Ishikawa (cell line): ENCODE measurements at regions not wholly inside any gene's neighbourhood (a gene's known extent, or its start where the extent isn't known, plus 50 kb on each side); places are given as distances from the start of the nearest gene placed in this dataset.

ENCODE experiments used
- CEBPB ChIP-seq: IDR thresholded peaks from 2 replicates; pipeline ENCODE4 v1.6.1; 2012
- CREB1 ChIP-seq: IDR thresholded peaks from 2 replicates; pipeline ENCODE4 v1.6.1; 2012; ENCODE audit warnings: low read depth
- EGR1 ChIP-seq: IDR thresholded peaks from 2 replicates; pipeline ENCODE4 v1.6.1; 2012
- EP300 ChIP-seq: IDR thresholded peaks from 2 replicates; pipeline ENCODE4 v1.6.1; 2012; ENCODE audit warnings: borderline replicate concordance
- FOXM1 ChIP-seq: IDR thresholded peaks from 2 replicates; pipeline ENCODE4 v1.6.1; 2012; ENCODE audit warnings: low read depth, borderline replicate concordance
- NFIC ChIP-seq: IDR thresholded peaks from 2 replicates; pipeline ENCODE4 v1.6.1; 2012
- RAD21 ChIP-seq: IDR thresholded peaks from 2 replicates; pipeline ENCODE4 v1.6.1; 2012; ENCODE audit warnings: low read depth
- REST ChIP-seq: IDR thresholded peaks from 2 replicates; pipeline ENCODE4 v1.6.1; 2012; ENCODE audit warnings: low read depth, mild to moderate bottlenecking
- TAF1 ChIP-seq: IDR thresholded peaks from 2 replicates; pipeline ENCODE4 v1.6.1; 2012; ENCODE audit warnings: low read depth, mild to moderate bottlenecking
- TCF12 ChIP-seq: IDR thresholded peaks from 2 replicates; pipeline ENCODE4 v1.6.1; 2012; ENCODE audit warnings: low read depth
- TEAD4 ChIP-seq: IDR thresholded peaks from 2 replicates; pipeline ENCODE4 v1.6.1; 2012
- YY1 ChIP-seq: IDR thresholded peaks from 2 replicates; pipeline ENCODE4 v1.6.1; 2012; ENCODE audit warnings: low read depth
- ZBTB7A ChIP-seq: IDR thresholded peaks from 2 replicates; pipeline ENCODE4 v1.6.1; 2012; ENCODE audit warnings: low read depth
- TF ChIP-seq, protein P1 (sequence below): IDR thresholded peaks from 2 replicates; pipeline ENCODE4 v1.6.1; 2012
- TF ChIP-seq, protein P2 (sequence below): IDR thresholded peaks from 2 replicates; pipeline ENCODE4 v1.6.1; 2012

DNA sequence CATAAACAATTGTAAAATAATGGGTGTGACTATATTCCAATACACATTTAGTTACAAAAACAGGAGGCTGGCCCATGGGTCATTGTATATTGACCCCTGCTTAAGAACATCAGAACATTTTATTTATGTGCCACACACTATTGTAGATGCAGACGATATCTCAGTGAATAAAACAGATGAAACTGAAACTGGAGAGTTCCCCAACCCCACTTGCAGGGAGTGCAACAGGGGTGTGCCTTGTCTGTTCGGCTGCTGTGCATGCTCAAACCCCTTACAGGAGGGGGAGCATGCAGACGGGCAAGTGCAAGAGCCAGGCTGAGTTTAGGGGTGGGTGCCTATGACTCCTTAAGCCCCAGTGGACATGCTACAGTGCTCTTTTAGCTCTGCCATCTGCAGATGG lies 509.6 kb downstream of the IGSF11 start:
- no peak for TF ChIP-seq EGR1
- TF ChIP-seq, protein P1, sequence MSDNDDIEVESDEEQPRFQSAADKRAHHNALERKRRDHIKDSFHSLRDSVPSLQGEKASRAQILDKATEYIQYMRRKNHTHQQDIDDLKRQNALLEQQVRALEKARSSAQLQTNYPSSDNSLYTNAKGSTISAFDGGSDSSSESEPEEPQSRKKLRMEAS: no peak
- TF ChIP-seq REST: no peak
- TF ChIP-seq CEBPB: no peak
- TF ChIP-seq FOXM1: no peak
- TF ChIP-seq TCF12: no peak
- TF ChIP-seq RAD21: no peak
- no peak for TF ChIP-seq TAF1
- no peak for TF ChIP-seq NFIC
- no peak for TF ChIP-seq EP300
- no peak for TF ChIP-seq TEAD4
- no peak for TF ChIP-seq ZBTB7A
- TF ChIP-seq, protein P2, sequence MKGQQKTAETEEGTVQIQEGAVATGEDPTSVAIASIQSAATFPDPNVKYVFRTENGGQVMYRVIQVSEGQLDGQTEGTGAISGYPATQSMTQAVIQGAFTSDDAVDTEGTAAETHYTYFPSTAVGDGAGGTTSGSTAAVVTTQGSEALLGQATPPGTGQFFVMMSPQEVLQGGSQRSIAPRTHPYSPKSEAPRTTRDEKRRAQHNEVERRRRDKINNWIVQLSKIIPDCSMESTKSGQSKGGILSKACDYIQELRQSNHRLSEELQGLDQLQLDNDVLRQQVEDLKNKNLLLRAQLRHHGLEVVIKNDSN: no peak
- no peak for TF ChIP-seq YY1
- TF ChIP-seq CREB1: no peak

- TF ChIP-seq TEAD4 (no peak), TCF12 (no peak)
- TF ChIP-seq, protein P1: no peak
Measured at GRCh38 chr3:118526758-118527513, 507.7 kb downstream of the IGSF11 start.

GRCh38 chr3:118527514-118528044 lies 507.1 kb downstream of the IGSF11 start:
- TF ChIP-seq RAD21: no peak
- TF ChIP-seq TAF1: no peak
- TF ChIP-seq NFIC: no peak
- no peak for TF ChIP-seq CEBPB
- TF ChIP-seq CREB1: no peak
- no peak for TF ChIP-seq TCF12
- TF ChIP-seq, protein P2: no peak
- no peak for TF ChIP-seq FOXM1
- no peak for TF ChIP-seq YY1

DNA sequence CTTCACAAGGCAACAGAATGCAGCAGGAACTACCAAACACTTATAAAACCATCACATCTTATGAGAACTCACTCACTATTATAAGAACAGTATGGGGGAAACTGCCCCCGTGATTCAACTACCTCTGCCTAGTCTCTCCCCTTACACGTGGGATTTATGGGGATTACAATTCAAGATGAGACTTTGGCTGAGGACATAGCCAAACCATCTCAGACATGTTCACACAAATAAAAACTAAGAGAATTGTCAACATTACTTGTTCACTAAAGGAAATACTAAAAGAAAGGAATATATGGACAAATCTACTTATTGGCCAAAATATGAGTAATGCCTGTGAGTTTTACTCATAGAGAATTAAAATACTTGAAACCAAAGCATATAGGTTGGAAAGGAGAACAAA lies 505.1 kb downstream of the IGSF11 start:
- TF ChIP-seq CREB1: no peak
- no peak for TF ChIP-seq EGR1
- TF ChIP-seq CEBPB: no peak
- no peak for TF ChIP-seq TAF1
- TF ChIP-seq ZBTB7A: no peak
- no peak for TF ChIP-seq RAD21
- no peak for TF ChIP-seq NFIC
- TF ChIP-seq TEAD4: no peak
- TF ChIP-seq, protein P1: no peak
- TF ChIP-seq, protein P2: no peak
- no peak for TF ChIP-seq EP300
- no peak for TF ChIP-seq FOXM1
- TF ChIP-seq YY1: no peak
- TF ChIP-seq REST: no peak
- TF ChIP-seq TCF12: no peak

DNA sequence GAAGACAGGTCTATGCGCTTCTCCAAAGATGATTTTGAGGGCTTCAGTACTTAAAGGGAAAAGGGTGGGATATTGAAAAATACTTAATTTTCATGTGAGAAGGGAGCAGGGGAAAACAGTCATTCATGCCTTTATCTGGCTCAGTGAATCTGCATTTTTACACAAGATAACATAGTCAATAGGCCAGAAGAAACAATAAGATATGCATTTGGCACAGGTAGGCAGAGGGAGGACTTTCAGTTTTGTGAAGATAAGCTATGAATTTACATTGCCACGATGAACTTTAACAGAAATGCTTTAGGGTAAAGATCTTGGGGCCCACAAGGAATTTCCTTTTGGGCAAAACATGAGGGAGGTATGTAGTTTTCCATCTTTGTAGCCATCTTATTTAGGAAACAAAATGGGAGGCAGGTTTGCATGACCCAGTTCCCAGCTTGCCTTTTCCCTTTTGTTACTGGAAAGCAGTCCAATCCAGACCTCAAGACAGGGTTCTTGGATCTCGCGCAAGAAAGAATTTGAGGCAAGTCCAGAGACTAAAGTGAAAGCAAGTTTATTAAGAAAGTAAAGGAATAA lies 504.2 kb downstream of the IGSF11 start:
- TF ChIP-seq TAF1: no peak
- no peak for TF ChIP-seq REST
- no peak for TF ChIP-seq NFIC
- no peak for TF ChIP-seq YY1
- TF ChIP-seq EGR1: no peak
- no peak for TF ChIP-seq TEAD4
- TF ChIP-seq CREB1: no peak
- TF ChIP-seq, protein P2: no peak
- no peak for TF ChIP-seq CEBPB
- no peak for TF ChIP-seq EP300
- no peak for TF ChIP-seq TCF12
